SK-N-SH (cell line): ENCODE measurements at regions not wholly inside any gene's neighbourhood (a gene's known extent, or its start where the extent isn't known, plus 50 kb on each side); places are given as distances from the start of the nearest gene placed in this dataset.

Source experiments
- CTCF ChIA-PET: fragments of 300-600, 350-600 bp; formaldehyde crosslinking; extraction: SDS; loops from one replicate; lab custom pipeline; 2021; lab: Yijun Ruan, JAX
- POLR2A ChIA-PET: fragments of 350-600 bp; sonication (Branson Sonifier 250); formaldehyde crosslinking; extraction: SDS; loops from one replicate; lab custom pipeline; 2020; ENCODE audit warnings: antibody characterized with exemption, inconsistent platforms; lab: Yijun Ruan, JAX
- DNase-seq: peaks from one replicate; pipeline ENCODE4 v3.0.0; 2012
- H2AFZ ChIP-seq: fragments of 200-600 bp; sonication (generic); 2 replicates; pipeline ENCODE4 v1.8.1; 2016; ENCODE audit warnings: antibody characterized with exemption, mild to moderate bottlenecking, low read depth
- H3F3A ChIP-seq: fragments of 200-600 bp; sonication (generic); replicated peaks from 2 replicates; pipeline ENCODE3; 2016; ENCODE audit warnings: antibody characterized with exemption, mild to moderate bottlenecking; ENCODE audit not compliant: insufficient read depth
- H3K27ac ChIP-seq, 2 experiments: fragments of 200-500 bp in 1 of 2; fragments of 200-600 bp in 1 of 2; sonication (Bioruptor generic) in 1 of 2; sonication (generic), shearing (Covaris generic) in 1 of 2; 2 replicates each; pipeline versions ENCODE4 v1.5.1 to v1.6.1; 2014 to 2016; ENCODE audit warnings: low read depth in 2 of 2, inconsistent platforms in 1 of 2, low read length in 1 of 2, mild to moderate bottlenecking in 1 of 2, mixed read lengths in 1 of 2
- H3K27me3 ChIP-seq: fragments of 200-600 bp; sonication (generic), shearing (Covaris generic); 2 replicates; pipeline ENCODE4 v1.6.1; 2016; ENCODE audit warnings: mixed run types; ENCODE audit not compliant: insufficient read depth
- H3K36me3 ChIP-seq, 2 experiments: fragments of 200-500 bp in 1 of 2; fragments of 200-600 bp in 1 of 2; sonication (Bioruptor generic) in 1 of 2; sonication (generic) in 1 of 2; replicated peaks in 1 of 2; 2 replicates each; pipeline versions ENCODE3 to v1.5.1; 2014 to 2016; ENCODE audit warnings: low read length in 1 of 2, mild to moderate bottlenecking in 1 of 2; ENCODE audit not compliant: insufficient read depth in 2 of 2, control insufficient read depth in 1 of 2
- H3K4me1 ChIP-seq, 2 experiments: fragments of 200-500 bp in 1 of 2; fragments of 200-600 bp in 1 of 2; sonication (Bioruptor generic) in 1 of 2; sonication (generic), shearing (Covaris generic) in 1 of 2; 2 replicates each; pipeline versions ENCODE4 v1.5.1 to v1.6.1; 2014 to 2016; ENCODE audit warnings: low read depth in 1 of 2, low read length in 1 of 2, mixed run types in 1 of 2; ENCODE audit not compliant: insufficient read depth in 2 of 2, control insufficient read depth in 1 of 2
- H3K4me2 ChIP-seq: fragments of 200-600 bp; sonication (generic), shearing (Covaris generic); 2 replicates; pipeline ENCODE4 v1.6.1; 2017; ENCODE audit warnings: mixed run types
- H3K4me3 ChIP-seq, 2 experiments: fragments of 200-500 bp in 1 of 2; fragments of 200-600 bp in 1 of 2; sonication (Bioruptor generic) in 1 of 2; sonication (generic), shearing (Covaris generic) in 1 of 2; 2 replicates each; pipeline versions ENCODE4 v1.5.1 to v1.8.1; 2014 to 2016; ENCODE audit warnings: low read depth in 2 of 2, inconsistent platforms in 1 of 2, low read length in 1 of 2, mild to moderate bottlenecking in 1 of 2, mixed read lengths in 1 of 2, moderate library complexity in 1 of 2
- H3K79me2 ChIP-seq: fragments of 200-600 bp; sonication (generic); 2 replicates; pipeline ENCODE4 v1.8.1; 2017; ENCODE audit warnings: mild to moderate bottlenecking; ENCODE audit not compliant: insufficient read depth
- H3K9ac ChIP-seq: fragments of 200-600 bp; sonication (generic); 2 replicates; pipeline ENCODE4 v1.6.1; 2017; ENCODE audit warnings: mixed run types
- H3K9me2 ChIP-seq: fragments of 200-600 bp; sonication (generic); 2 replicates; pipeline ENCODE4 v1.6.1; 2017; ENCODE audit warnings: mixed run types
- H3K9me3 ChIP-seq: fragments of 200-600 bp; sonication (generic); 2 replicates; pipeline ENCODE4 v1.6.1; 2017; ENCODE audit warnings: mixed run types, mild to moderate bottlenecking, moderate library complexity
- H4K20me1 ChIP-seq: fragments of 200-600 bp; sonication (generic); 2 replicates; pipeline ENCODE4 v1.6.1; 2017; ENCODE audit warnings: mild to moderate bottlenecking, mixed run types; ENCODE audit not compliant: insufficient read depth
- CHD2 ChIP-seq: fragments of 150-350 bp; IDR thresholded peaks from 2 replicates; pipeline ENCODE4 v1.6.1; 2018; ENCODE audit warnings: low read length; ENCODE audit not compliant: partially characterized antibody
- ELF1 ChIP-seq: IDR thresholded peaks from 2 replicates; pipeline ENCODE4 v1.4.0; 2012
- EP300 ChIP-seq, 2 experiments: IDR thresholded peaks; 2 replicates each; pipeline versions ENCODE4 v1.4.0 to v1.6.1; 2012; ENCODE audit warnings: borderline replicate concordance in 1 of 2, low read depth in 1 of 2, low read length in 1 of 2
- EZH2phosphoT487 ChIP-seq: fragments of 200-600 bp; sonication (generic); IDR thresholded peaks from 2 replicates; pipeline ENCODE4 v1.6.1; 2017; ENCODE audit warnings: low read depth, mixed run types, mild to moderate bottlenecking, antibody characterized with exemption, moderate library complexity, borderline replicate concordance
- FOSL2 ChIP-seq: IDR thresholded peaks from 2 replicates; pipeline ENCODE4 v1.4.0; 2012; ENCODE audit warnings: low read depth, mild to moderate bottlenecking, moderate library complexity, borderline replicate concordance
- FOXM1 ChIP-seq: IDR thresholded peaks from 2 replicates; pipeline ENCODE4 v1.4.0; 2012; ENCODE audit warnings: low read depth, mild to moderate bottlenecking
- GATA2 ChIP-seq: sonication (generic); formaldehyde crosslinking; IDR thresholded peaks from 2 replicates; pipeline ENCODE4 v1.5.0; 2020; ENCODE audit warnings: mild to moderate bottlenecking, missing genetic modification reagents
- JUND ChIP-seq: IDR thresholded peaks from 2 replicates; pipeline ENCODE4 v1.4.0; 2012
- MEF2A ChIP-seq: IDR thresholded peaks from 2 replicates; pipeline ENCODE4 v1.4.0; 2012; ENCODE audit warnings: low read depth, borderline replicate concordance
- MXI1 ChIP-seq: IDR thresholded peaks from 2 replicates; pipeline ENCODE4 v1.6.1; 2012; ENCODE audit warnings: mild to moderate bottlenecking, low read depth, low read length, improper control_type of control experiment
- NRF1 ChIP-seq: IDR thresholded peaks from 2 replicates; pipeline ENCODE4 v1.6.1; 2012; ENCODE audit warnings: low read depth, mild to moderate bottlenecking, low read length
- POLR2AphosphoS5 ChIP-seq: IDR thresholded peaks from 2 replicates; pipeline ENCODE4 v1.6.1; 2012; ENCODE audit warnings: low read depth, low read length
- RAD21 ChIP-seq: IDR thresholded peaks from 2 replicates; pipeline ENCODE4 v1.6.1; 2012; ENCODE audit warnings: mild to moderate bottlenecking, low read length
- RFX5 ChIP-seq: IDR thresholded peaks from 2 replicates; pipeline ENCODE4 v1.6.1; 2012; ENCODE audit warnings: mild to moderate bottlenecking, improper control_type of control experiment, low read length
- RXRA ChIP-seq: IDR thresholded peaks from 2 replicates; pipeline ENCODE4 v1.4.0; 2012; ENCODE audit warnings: low read depth, mild to moderate bottlenecking, borderline replicate concordance
- SMC3 ChIP-seq: IDR thresholded peaks from 2 replicates; pipeline ENCODE4 v1.6.1; 2012; ENCODE audit warnings: low read depth, low read length, improper control_type of control experiment
- TCF12 ChIP-seq: IDR thresholded peaks from 2 replicates; pipeline ENCODE4 v1.4.0; 2012
- TEAD4 ChIP-seq: IDR thresholded peaks from 2 replicates; pipeline ENCODE4 v1.4.0; 2012; ENCODE audit warnings: mild to moderate bottlenecking, borderline replicate concordance; ENCODE audit not compliant: insufficient read depth
- WGBS: methylation state at CpG from one replicate; pipeline ENCODE4 v1.1.6; 2017; ENCODE audit warnings: low lambda C conversion rate; 5-methylcytosine and 5-hydroxymethylcytosine counted together
- TF ChIP-seq, protein P1 (sequence below): IDR thresholded peaks from 2 replicates; pipeline ENCODE4; 2012
- TF ChIP-seq, protein P2 (sequence below): IDR thresholded peaks from 2 replicates; pipeline ENCODE4 v1.4.0; 2012; ENCODE audit warnings: low read depth, borderline replicate concordance
- TF ChIP-seq, protein P3 (sequence below): fragments of 150-350 bp; IDR thresholded peaks from 2 replicates; pipeline ENCODE4 v1.6.1; 2016; ENCODE audit warnings: mild to moderate bottlenecking, low read depth, low read length
- TF ChIP-seq, protein P4 (sequence below): fragments of 200-600 bp; sonication (generic); IDR thresholded peaks from 2 replicates; pipeline ENCODE4 v1.6.1; 2017; ENCODE audit warnings: antibody characterized with exemption, mild to moderate bottlenecking, moderate library complexity

DNA sequence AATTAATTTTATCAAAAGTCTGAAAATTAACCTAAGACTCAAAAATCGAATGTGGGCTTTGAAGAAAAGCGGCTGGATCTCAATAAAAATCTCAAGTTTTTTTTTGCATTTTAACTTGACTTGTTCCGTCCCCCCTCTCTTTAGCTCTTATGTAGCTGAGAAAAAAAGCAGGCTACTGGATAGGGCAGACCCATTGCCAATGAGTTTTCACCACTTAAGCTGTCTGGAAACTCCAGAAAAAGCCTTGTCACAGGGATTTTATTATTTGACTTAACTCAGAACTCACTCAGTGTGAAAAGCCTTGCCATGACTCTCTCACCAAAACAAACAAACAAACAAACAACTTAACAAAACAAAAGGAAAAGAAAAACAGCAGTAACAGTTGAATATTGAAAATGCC is 247.4 kb downstream of the CDH9 start:
- no peaks in the 10 kb centered on the region for H3F3A ChIP-seq
- H3K4me2 ChIP-seq = no peak overlapping the region
- CTCF ChIA-PET = no interaction called here
- H3K27ac ChIP-seq = no peak overlapping the region
- H3K36me3 ChIP-seq = no peaks in the 10 kb centered on the region
- no peak overlapping the region for H3K4me3 ChIP-seq
- no peak overlapping the region for H2AFZ ChIP-seq
- no peaks in the 10 kb centered on the region for H3K9me2 ChIP-seq
- no peaks in the 10 kb centered on the region for H4K20me1 ChIP-seq
- no peak overlapping the region for H3K9ac ChIP-seq
- POLR2A ChIA-PET = no interaction called here
- H3K27me3 ChIP-seq = no peaks in the 10 kb centered on the region
- TF ChIP-seq RFX5 (no peak), FOXM1 (no peak), TEAD4 (no peak), TCF12 (no peak), RAD21 (no peak), EP300 (IDR thresholded peaks at IDR 0.05; ENCODE audit: borderline replicate concordance in 1 of 2, low read depth in 1 of 2, low read length in 1 of 2) (no peak), CHD2 (no peak), FOSL2 (no peak), RXRA (no peak), MXI1 (no peak), SMC3 (no peak), POLR2AphosphoS5 (no peak), NRF1 (no peak), ELF1 (no peak)
- TF ChIP-seq, protein P1, sequence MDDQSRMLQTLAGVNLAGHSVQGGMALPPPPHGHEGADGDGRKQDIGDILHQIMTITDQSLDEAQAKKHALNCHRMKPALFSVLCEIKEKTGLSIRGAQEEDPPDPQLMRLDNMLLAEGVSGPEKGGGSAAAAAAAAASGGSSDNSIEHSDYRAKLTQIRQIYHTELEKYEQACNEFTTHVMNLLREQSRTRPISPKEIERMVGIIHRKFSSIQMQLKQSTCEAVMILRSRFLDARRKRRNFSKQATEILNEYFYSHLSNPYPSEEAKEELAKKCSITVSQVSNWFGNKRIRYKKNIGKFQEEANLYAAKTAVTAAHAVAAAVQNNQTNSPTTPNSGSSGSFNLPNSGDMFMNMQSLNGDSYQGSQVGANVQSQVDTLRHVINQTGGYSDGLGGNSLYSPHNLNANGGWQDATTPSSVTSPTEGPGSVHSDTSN = no peak
- TF ChIP-seq, protein P2, sequence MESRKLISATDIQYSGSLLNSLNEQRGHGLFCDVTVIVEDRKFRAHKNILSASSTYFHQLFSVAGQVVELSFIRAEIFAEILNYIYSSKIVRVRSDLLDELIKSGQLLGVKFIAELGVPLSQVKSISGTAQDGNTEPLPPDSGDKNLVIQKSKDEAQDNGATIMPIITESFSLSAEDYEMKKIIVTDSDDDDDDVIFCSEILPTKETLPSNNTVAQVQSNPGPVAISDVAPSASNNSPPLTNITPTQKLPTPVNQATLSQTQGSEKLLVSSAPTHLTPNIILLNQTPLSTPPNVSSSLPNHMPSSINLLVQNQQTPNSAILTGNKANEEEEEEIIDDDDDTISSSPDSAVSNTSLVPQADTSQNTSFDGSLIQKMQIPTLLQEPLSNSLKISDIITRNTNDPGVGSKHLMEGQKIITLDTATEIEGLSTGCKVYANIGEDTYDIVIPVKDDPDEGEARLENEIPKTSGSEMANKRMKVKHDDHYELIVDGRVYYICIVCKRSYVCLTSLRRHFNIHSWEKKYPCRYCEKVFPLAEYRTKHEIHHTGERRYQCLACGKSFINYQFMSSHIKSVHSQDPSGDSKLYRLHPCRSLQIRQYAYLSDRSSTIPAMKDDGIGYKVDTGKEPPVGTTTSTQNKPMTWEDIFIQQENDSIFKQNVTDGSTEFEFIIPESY = no peak
- TF ChIP-seq, all 33 proteins: peak for 0
- no peak for DNase-seq
- no peaks in the 10 kb centered on the region for H3K9me3 ChIP-seq
- under 1% methylated on average over 3 of the region's 3 CpGs for WGBS
- H3K79me2 ChIP-seq = no peaks in the 10 kb centered on the region
- H3K4me1 ChIP-seq = no peaks in the 10 kb centered on the region

DNA sequence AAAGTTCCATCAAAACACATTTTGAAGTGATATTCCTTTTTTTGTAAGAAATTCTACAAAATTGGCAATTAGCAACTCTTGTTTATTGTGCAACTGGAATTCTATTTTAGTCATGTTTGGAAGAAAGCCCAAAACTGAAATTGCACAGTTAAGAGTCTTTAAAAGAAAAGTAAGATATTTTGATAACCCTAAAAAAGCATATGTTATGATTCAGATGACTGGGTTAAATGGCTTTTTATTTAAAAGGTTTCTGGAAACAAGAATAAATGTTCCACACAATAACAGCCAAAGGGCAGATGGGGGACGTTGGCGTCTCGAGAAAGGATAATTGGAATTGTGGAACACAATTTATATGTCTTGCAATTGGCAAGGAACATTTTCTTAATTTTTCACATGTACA is 275.2 kb downstream of the CDH9 start:
- Histone ChIP-seq H3K4me1 (no peaks in the 10 kb centered on the region), H3F3A (no peaks in the 10 kb centered on the region), H3K9me3 (no peaks in the 10 kb centered on the region), H3K9me2 (no peaks in the 10 kb centered on the region), H3K4me3 (no peak overlapping the region), H3K27ac (no peak overlapping the region), H3K79me2 (no peaks in the 10 kb centered on the region), H3K4me2 (no peak overlapping the region), H4K20me1 (no peaks in the 10 kb centered on the region), H3K36me3 (no peaks in the 10 kb centered on the region), H3K9ac (no peak overlapping the region), H3K27me3 (no peaks in the 10 kb centered on the region), H2AFZ (no peak overlapping the region)
- POLR2A ChIA-PET = no interaction called here
- no peak for DNase-seq
- CTCF ChIA-PET = no interaction called here
- 15% methylated on average over 3 of the region's 3 CpGs for WGBS
- no peak for TF ChIP-seq FOSL2
- TF ChIP-seq, protein P3, sequence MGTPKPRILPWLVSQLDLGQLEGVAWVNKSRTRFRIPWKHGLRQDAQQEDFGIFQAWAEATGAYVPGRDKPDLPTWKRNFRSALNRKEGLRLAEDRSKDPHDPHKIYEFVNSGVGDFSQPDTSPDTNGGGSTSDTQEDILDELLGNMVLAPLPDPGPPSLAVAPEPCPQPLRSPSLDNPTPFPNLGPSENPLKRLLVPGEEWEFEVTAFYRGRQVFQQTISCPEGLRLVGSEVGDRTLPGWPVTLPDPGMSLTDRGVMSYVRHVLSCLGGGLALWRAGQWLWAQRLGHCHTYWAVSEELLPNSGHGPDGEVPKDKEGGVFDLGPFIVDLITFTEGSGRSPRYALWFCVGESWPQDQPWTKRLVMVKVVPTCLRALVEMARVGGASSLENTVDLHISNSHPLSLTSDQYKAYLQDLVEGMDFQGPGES = no peak
- no peak for TF ChIP-seq SMC3
- TF ChIP-seq CHD2 = no peak
- TF ChIP-seq, protein P1 = no peak
- no peak for TF ChIP-seq EP300 (IDR thresholded peaks at IDR 0.05; ENCODE audit: borderline replicate concordance in 1 of 2, low read depth in 1 of 2, low read length in 1 of 2)
- TF ChIP-seq, protein P4, sequence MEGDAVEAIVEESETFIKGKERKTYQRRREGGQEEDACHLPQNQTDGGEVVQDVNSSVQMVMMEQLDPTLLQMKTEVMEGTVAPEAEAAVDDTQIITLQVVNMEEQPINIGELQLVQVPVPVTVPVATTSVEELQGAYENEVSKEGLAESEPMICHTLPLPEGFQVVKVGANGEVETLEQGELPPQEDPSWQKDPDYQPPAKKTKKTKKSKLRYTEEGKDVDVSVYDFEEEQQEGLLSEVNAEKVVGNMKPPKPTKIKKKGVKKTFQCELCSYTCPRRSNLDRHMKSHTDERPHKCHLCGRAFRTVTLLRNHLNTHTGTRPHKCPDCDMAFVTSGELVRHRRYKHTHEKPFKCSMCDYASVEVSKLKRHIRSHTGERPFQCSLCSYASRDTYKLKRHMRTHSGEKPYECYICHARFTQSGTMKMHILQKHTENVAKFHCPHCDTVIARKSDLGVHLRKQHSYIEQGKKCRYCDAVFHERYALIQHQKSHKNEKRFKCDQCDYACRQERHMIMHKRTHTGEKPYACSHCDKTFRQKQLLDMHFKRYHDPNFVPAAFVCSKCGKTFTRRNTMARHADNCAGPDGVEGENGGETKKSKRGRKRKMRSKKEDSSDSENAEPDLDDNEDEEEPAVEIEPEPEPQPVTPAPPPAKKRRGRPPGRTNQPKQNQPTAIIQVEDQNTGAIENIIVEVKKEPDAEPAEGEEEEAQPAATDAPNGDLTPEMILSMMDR = no peak
- no peak for TF ChIP-seq NRF1
- no peak for TF ChIP-seq EZH2phosphoT487
- no peak for TF ChIP-seq MEF2A
- TF ChIP-seq POLR2AphosphoS5 = no peak
- no peak for TF ChIP-seq GATA2 (CRISPR knock-in tag)
- no peak for TF ChIP-seq JUND
